ENCODE measurements at regions not wholly inside any gene's neighbourhood (a gene's known extent, or its start where the extent isn't known, plus 50 kb on each side); places are given as distances from the start of the nearest gene placed in this dataset.
"Not testable (repeated sequence)": the region's sequence is repeated elsewhere in the genome, so short reads cannot be mapped to it uniquely, and the experiment has no call there.

GRCh38 chr18:29378651-29379136 lies 1201.8 kb upstream of the CDH2 start:
- no peak for DNase-seq (ENCODE audit: low spot score)

DNA sequence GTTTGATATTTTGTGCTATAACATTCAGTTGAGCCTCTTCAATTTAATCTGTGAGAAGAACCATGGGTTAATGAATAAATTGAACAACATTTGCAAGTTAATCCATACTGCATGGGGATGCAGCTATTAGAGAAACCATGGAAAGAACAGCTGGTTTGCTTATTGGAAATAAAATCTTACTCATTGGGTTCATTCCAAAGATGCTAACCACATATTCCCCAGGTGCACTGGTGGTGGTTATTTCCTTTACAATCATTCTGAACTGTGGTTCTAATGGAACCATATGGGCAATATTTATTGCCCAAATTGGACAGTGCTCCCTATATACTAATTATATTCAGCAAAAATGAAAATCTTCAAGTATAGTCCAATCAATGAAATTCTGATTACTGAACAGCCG lies 1200.4 kb upstream of the CDH2 start:
- DNase-seq (ENCODE audit: low spot score) = no peak

GRCh38 chr18:29373000-29373399 lies 1196.1 kb upstream of the CDH2 start:
- DNase-seq (ENCODE audit: low spot score) = no peak

GRCh38 chr18:29361843-29362242 lies 1184.9 kb upstream of the CDH2 start:
- DNase-seq (ENCODE audit: low spot score) = no peak

DNA sequence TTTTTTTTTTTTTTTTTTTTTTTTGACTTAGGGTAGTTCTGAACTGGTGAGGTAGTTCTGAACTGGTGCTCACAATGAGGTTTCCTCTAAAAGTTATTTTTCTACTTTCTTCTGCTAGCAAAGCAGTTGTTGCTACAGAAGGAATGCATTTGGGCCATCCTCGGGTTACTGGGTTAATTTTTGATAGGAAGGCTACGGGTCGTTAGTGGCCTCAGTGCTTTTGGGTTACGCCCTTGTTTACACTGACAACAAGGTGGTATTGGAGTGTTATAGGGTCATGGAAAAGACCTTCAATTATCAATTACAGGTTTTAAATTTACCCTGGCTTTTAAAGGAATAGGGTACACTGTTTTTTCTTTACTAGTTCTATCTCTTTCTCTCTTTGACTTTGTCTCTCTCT lies 1183.7 kb upstream of the CDH2 start:
- DNase-seq (ENCODE audit: low spot score) = not testable (repeated sequence)

GRCh38 chr18:29359222-29359621 lies 1182.3 kb upstream of the CDH2 start:
- DNase-seq (ENCODE audit: low spot score) = not testable (repeated sequence)

GRCh38 chr18:29351171-29351570 lies 1174.2 kb upstream of the CDH2 start:
- no peak for DNase-seq (ENCODE audit: low spot score)

DNA sequence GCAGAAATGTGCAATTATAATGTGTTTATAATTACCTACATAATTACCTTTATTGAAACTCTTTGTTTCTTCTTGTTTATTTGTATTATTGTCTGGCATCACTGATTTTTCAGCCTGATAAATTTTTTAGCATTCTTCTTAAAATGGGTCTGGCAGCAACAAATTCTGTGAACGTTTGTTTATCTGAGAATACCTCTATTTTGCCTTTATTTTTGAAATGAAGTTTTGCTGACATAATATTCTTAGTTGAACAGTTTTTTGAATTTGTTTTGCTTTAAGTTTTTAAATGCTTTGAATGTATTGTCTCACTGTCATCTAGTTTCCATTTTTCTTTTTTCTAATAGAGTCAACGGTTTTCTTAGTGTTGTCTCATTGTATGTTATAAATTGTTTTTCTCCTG lies 1152.0 kb upstream of the CDH2 start:
- DNase-seq (ENCODE audit: low spot score) = no peak

DNA sequence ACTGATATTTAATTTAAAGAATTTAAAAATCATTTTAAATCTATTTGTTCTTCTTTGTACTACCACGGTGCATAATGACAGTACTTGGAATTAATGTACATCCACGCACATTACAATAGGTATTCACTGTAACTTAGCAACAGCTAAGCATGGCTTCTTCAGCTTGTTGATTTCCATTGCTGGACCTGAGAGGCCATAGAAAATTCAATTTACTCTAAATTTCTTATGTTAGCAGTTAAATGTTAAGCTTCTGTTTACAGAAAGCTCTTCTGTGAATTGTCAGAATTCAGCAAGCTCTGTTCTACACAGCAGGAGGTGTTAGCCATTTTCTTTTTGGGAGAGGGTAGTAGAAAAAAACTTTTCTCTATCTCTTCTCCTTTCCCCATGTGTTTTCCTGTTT lies 1149.3 kb upstream of the CDH2 start:
- DNase-seq (ENCODE audit: low spot score) = no peak

- no peak for DNase-seq (ENCODE audit: low spot score)
Measured at GRCh38 chr18:29321561-29321960, 1144.6 kb upstream of the CDH2 start.

GRCh38 chr18:29313312-29313711 lies 1136.4 kb upstream of the CDH2 start:
- DNase-seq (ENCODE audit: low spot score) = no peak

GRCh38 chr18:29311580-29311979 lies 1134.7 kb upstream of the CDH2 start:
- no peak for DNase-seq (ENCODE audit: low spot score)

- no peak for DNase-seq (ENCODE audit: low spot score)
Measured at GRCh38 chr18:29309366-29309765, 1132.4 kb upstream of the CDH2 start.

- DNase-seq (ENCODE audit: low spot score) = no peak
Measured at GRCh38 chr18:29307982-29308381, 1131.1 kb upstream of the CDH2 start.

DNA sequence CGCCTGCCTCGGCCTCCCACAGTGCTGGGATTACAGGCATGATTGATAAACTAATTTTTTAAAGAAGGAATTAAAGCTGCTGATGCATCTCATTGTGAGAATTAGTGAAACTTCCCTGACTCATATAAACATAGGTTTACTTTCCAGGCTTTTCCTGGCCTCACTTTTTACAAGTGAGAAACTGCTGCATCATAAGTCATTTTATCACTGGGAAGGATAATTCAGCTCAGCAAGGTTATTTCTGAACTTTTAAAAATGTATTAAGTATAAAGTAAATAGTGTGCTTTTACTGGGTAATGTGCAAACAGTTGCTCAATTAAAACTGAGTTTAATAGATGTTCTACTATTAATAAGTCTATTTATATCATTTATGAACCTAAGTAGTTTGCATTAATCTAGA lies 1130.3 kb upstream of the CDH2 start:
- no peak for DNase-seq (ENCODE audit: low spot score)

- DNase-seq (ENCODE audit: low spot score) = no peak
Measured at GRCh38 chr18:29305516-29305915, 1128.6 kb upstream of the CDH2 start.

GRCh38 chr18:29301048-29301447 lies 1124.1 kb upstream of the CDH2 start:
- DNase-seq (ENCODE audit: low spot score) = no peak

GRCh38 chr18:29285471-29285870 lies 1108.5 kb upstream of the CDH2 start:
- DNase-seq (ENCODE audit: low spot score) = no peak

- DNase-seq (ENCODE audit: low spot score) = no peak
Measured at GRCh38 chr18:29271501-29271900, 1094.6 kb upstream of the CDH2 start.

- DNase-seq (ENCODE audit: low spot score) = no peak
Measured at GRCh38 chr18:29259838-29260237, 1082.9 kb upstream of the CDH2 start.

GRCh38 chr18:29254123-29254522 lies 1077.2 kb upstream of the CDH2 start:
- DNase-seq (ENCODE audit: low spot score) = no peak

- DNase-seq (ENCODE audit: low spot score) = no peak
Measured at GRCh38 chr18:29251681-29252080, 1074.8 kb upstream of the CDH2 start.

DNA sequence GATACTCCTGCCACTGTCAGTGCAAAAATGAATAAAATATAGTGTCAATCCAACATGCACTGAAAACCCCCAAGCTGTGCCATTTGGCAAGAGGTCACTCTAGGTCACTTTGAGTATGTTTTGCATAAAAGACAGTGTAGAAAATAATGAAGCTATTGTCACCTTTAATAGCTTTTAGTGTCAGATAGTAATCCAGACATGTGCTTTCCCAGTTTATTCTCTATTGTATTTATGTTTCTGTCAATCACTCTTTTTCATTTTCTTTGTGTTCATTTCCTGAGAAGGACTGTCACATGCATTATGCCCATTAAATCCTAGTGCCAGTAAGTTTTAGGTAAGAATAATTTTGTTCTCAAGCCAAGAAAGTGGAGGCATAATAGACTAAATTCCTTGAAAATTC lies 1073.9 kb upstream of the CDH2 start:
- no peak for DNase-seq (ENCODE audit: low spot score)

- DNase-seq (ENCODE audit: low spot score) = no peak
Measured at GRCh38 chr18:29250259-29250658, 1073.3 kb upstream of the CDH2 start.

GRCh38 chr18:29248805-29249204 lies 1071.9 kb upstream of the CDH2 start:
- DNase-seq (ENCODE audit: low spot score) = no peak
